GM12878 (cell line): ENCODE measurements at regions not wholly inside any gene's neighbourhood (a gene's known extent, or its start where the extent isn't known, plus 50 kb on each side); places are given as distances from the start of the nearest gene placed in this dataset.

Experiments used
- TARDBP ChIP-seq: IDR thresholded peaks from 2 replicates; pipeline ENCODE4 v1.6.1; 2016; ENCODE audit warnings: borderline replicate concordance
- TF ChIP-seq, protein P1 (sequence below): fragments of 450-650 bp; IDR thresholded peaks from 2 replicates; pipeline ENCODE4 v1.6.1; 2017; ENCODE audit warnings: mild to moderate bottlenecking

DNA sequence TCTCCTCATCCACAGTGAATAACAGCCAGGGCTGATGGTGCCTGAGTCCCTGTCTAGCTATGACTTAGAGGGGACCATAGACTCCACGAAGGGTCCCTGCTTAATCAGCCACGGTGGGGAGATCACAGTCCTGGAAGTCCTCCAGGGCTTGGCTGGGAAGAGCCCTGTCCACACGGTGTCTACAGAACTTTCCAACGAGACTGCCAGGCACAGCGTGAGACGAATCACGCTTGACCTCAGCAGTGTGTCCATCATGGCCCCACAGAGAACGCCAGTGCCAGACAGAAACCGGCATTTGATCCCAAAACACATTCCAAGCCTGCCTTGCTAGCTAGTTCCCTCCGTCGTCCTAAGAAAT, 143.4 kb downstream of the CRYBB2 start:
- TF ChIP-seq TARDBP = no peak
- TF ChIP-seq, protein P1, sequence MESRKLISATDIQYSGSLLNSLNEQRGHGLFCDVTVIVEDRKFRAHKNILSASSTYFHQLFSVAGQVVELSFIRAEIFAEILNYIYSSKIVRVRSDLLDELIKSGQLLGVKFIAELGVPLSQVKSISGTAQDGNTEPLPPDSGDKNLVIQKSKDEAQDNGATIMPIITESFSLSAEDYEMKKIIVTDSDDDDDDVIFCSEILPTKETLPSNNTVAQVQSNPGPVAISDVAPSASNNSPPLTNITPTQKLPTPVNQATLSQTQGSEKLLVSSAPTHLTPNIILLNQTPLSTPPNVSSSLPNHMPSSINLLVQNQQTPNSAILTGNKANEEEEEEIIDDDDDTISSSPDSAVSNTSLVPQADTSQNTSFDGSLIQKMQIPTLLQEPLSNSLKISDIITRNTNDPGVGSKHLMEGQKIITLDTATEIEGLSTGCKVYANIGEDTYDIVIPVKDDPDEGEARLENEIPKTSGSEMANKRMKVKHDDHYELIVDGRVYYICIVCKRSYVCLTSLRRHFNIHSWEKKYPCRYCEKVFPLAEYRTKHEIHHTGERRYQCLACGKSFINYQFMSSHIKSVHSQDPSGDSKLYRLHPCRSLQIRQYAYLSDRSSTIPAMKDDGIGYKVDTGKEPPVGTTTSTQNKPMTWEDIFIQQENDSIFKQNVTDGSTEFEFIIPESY = no peak
